ENCODE measurements at regions not wholly inside any gene's neighbourhood (a gene's known extent, or its start where the extent isn't known, plus 50 kb on each side); places are given as distances from the start of the nearest gene placed in this dataset.
A peak's percentile ranks its signal among the peaks of the same experiment; 100 is the strongest.

DNA sequence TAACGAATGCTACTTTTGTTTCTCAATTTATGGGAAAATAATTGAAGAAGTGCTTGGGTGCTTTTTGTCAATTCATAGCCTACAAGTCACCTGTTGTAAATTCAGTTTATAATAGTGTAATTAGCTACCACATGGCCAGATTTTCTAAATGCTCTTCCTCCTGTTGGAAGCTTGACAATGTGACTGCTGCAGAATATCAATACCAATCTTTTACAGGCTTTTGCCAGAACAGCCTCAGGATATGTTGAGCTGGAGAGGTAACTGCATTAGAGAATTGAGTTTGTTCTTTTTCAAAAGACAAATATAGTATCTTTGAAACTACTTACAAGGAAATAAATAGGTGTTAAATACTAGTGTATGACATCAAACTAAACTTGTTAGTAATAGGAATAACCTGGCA is 277.8 kb downstream of the POU4F1 start:
- no peak for DNase-seq

DNA sequence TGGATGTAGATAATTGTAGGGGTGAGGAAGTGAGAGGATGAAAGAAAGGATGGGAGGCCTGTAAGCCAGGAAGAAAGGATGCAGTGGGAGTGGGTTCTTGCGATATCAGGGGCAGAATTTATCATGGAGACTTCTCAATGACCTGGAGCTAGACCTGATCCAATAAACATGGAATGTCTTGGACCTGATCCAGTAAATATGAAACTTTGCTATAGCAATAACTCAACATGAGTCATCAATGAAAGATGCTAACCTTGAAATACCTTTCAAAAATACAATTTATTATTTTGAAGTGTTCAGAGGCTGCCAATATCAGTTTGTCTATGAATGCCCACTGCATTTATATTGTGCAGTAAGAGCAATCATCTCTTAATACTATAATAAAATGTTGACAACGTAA is 279.5 kb downstream of the POU4F1 start:
- DNase-seq: no peak

DNA sequence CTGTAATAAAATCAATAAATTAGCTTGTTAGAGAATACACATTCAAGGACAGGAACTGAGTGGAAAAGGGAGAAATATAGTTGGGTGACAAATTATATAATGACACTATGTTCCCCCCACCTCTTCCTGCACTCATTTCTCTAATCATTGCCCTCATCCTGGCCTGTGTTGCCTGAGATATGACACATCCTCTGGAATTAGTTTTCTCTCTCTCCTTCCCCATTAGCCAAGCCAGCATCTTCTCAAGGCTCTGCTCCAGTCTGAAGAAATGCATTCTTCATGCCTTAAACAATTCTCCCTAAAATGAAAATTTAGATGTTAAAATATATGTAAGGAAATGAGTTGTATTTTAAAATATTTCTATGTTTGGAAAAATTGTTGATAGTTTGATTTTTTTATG is 280.3 kb downstream of the POU4F1 start:
- DNase-seq: no peak

DNA sequence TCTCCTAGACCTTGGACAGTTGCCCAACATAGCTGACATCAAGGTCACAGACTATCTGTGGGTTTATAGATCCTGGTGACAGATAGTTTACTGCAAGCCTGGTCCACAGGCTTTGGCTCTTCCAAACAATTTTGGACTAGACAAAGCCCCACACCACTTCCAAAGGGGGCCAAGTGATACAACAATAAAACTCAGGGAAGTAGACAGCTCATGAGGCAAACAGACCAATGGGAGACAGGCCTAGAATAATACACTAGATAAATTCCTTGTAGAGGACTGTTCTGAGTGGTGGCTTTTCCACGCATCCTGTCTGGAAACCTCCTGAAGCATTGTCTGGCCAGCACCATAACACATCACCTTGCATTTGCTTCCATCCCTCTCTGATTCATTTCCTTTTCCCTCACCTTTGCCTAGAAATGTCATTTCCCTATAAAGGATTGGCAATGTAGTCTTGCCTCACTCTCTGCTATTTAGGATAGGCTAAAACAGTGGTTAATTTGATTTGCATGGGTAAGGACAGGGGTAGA is 284.2 kb downstream of the POU4F1 start:
- no peak for DNase-seq

DNA sequence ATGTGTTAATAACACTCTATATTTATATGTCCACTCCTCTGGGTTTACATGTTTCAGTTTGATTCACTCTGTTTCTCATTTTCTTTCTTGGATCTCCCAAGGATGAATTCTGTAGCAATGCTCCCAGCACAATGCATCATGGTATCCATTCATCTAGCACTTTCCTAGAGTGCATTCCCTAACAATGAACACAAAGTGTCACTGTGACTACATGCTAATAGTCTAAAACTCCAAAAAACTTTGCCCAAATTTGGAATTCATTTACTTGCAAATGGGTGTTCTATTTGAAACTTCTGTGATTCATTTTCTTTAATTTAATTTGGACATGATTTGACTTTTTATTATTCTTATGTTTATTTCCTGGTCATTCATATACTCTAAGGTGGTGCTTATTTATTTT is 286.3 kb downstream of the POU4F1 start:
- DNase-seq: no peak

DNA sequence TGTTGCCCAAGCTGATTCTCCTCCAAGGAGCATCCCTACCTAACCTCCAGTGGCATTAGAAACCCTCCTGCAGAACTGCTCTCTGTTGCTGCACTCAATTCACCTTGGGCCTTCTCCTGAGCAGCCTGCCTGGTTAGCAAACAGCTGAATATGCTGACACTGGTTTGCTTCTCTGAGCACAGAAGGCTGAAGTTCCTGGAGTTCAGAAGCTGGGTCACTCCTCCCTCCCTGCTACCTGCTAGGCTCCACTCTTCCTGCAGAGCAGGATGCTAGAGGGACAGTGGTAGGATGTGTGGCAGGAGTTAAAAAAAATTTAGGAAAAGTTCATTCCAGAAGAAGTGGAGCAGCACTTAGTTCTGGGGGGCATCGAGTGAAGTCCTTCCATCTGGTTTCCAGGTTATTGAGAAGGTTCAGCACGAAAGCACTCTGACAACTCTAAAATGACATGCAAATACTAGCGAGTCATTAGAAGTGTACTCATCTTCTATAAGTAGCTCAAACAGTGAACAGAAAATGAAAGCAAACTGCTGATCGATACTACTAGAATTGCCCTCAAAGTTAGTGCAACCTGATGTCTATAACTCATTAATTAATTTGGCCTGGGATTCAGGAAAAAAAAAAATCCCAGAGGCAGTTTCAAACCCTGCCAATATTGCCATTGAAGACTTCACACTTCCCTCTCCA is 293.7 kb downstream of the POU4F1 start:
- DNase-seq: no peak

DNA sequence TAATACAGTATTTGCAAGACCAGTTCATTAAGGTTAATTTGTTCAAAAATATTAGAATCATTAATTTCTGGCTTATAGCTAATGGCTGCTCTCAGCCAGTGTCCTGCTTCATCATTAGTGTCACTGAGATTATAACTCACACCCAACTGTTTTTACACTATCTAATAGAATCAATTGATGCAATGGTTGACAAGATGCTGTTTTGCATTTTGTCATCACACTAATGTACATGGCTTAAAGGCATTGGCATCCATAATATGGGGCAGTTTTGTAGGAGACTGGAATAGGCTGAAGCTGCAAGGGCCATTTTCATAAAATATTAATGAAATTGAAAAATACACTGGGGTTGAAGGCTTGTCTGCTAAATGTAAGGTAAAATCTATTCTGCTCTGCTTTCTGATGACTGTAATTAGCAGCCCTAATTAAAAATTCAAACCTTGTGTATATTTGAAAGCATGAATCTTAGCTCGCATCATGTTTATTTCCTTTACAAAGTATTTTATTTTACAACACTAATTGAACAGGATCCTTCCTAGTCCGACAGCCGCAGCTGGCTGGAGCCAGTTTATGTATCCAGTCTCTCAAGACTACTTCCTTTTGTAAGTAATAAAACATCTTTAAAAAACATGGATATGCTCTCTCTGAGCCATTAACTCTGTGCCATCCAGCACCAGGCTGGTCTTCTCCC is 296.7 kb downstream of the POU4F1 start:
- no peak for DNase-seq

DNA sequence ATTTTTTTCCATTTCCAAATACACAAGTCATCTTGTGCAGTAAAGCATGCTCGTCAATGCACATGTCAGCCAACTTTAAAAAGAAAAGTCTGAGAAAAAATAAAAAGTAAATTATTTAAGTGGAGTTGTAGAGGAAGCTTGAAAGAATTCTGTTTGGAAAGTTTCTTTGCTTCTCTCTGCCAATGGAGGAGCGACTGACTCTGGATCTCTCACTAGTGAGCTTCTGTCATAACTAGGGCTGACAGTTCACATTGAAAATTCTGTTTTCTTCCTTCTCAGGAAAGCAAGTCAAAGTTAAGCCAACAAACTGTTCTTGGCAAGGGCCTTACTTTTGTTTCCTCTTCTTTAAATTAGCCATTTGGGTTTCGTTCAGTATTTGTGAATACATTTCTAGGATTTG is 298.2 kb downstream of the POU4F1 start:
- no peak for DNase-seq

DNA sequence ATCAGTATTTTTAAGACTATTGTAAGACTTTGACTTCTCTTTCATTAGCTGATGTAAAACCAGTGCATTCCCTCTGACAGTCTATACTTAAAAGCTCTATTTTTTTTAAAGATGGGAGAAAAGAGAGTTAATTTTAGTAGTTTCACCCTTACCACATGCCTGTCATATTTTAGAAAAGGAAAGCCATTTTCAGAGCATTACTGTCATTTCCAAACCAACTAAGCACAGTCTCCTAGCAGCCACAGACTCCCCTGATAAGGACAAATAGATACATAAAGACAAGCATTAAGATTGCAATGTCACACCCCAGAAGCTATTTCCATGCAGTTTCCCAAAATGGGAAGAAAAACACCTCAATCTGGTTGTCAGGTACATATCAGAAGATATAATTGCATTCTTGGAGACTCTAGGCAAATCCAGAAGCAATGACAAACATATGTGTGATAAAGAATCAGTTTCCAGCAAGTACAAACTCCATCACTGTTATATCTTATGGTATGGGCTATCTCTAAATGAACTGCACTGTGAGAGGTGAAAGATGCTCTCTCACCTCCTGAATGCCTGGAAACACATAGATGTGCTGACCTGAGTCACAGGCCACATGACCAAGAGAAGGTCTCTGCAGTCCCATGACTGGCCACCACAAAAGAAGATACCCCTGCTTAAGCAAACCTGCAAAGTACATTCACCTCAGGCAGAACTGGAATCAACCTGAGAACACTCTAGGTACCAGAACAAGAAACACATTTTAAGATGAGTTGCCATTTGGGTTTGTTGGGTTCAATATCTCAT is 303.3 kb downstream of the POU4F1 start:
- DNase-seq: peak; percentile 17

DNA sequence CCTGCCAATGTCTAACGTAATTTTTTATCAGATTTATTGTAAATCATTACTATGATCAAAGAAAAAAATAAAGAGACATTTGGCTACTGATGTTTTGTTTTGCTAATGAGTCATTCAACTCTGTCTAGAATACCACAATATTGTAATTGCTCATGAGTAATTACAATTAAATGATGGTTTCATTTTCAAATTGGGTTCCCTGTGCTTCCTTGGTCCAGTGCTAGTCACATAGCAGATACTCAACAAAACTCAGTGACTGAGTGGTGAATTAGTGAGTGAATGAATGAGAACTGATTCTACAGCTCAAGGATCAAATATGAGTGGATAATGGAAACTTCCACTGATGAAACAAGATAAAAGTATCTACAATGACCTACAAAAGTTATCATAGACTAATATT is 304.7 kb downstream of the POU4F1 start:
- peak; percentile 19 for DNase-seq

DNA sequence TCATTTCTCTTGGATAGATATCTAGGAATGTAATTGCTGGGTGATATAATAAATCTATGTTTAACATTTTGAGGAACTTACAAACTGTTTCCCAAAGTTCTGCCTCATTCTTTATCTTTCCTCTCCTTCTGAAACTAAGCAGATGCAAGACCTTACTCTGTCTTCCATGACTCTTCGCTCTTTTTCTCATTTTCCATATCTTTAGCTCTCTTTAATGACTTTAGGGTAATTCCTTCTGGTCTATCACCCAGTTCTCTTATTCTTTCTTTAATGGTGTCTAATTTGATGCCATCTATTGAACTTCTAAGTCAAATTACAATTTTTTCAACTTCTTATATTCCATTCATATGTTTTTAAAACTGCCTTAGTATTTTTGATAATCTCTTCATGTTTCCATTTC is 316.6 kb downstream of the POU4F1 start:
- no peak for DNase-seq

DNA sequence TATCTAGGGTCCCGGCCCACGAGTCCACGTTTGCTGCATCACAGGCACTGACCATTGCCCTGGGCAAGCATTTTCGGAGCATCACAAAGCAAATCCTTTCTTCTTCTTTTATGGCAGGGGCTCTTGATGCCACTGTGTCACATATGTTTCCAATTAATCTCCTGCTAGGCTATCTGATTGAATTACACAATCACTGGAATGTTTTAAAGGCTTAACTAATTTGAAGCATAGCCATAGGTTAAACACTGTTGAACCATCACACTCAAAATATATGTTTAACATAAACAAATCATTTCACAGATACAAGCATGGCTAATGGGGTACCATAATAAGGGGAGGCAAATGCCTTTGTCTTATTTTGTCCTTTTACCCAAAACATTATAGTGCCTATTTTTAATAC is 338.3 kb downstream of the POU4F1 start:
- DNase-seq: no peak

DNA sequence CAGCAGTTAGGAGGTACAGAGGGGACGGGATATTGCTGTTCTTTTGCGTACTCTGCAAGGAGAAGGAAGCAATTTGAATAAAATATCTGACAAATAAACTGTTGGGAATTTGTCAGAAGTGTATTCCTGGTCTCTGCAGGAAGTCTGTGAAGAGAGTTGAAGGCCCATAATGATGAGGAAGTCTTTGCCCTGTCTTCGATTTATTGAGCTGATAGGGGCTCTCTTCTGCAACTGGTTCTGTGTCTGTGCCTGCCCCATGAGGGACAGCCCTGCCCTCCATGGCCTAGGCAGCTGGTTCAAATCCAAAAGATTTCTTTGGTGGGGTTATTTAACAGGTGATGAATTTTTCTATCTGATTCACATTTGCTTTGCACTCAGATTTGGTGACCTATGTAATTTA is 339.7 kb upstream of the EDNRB start:
- DNase-seq: no peak

DNA sequence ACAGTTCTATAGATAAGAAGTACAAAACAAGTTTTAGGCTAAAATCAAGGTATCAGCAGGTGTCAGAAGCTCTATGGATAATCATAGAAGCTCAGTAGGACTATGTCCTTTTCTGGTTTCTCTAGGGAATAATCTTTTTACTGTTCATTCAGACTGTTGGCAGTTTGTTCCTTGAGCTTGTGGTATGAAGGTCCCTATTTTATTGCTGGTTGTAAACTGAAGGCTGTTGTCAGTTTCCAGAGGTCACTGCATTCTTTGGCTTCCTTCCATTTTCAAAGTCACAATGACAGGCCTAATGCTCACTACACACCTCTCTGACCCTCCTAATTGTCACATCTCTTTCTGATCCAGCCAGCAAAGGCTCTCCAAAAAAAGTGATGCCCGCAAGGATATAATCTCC is 337.9 kb upstream of the EDNRB start:
- no peak for DNase-seq

DNA sequence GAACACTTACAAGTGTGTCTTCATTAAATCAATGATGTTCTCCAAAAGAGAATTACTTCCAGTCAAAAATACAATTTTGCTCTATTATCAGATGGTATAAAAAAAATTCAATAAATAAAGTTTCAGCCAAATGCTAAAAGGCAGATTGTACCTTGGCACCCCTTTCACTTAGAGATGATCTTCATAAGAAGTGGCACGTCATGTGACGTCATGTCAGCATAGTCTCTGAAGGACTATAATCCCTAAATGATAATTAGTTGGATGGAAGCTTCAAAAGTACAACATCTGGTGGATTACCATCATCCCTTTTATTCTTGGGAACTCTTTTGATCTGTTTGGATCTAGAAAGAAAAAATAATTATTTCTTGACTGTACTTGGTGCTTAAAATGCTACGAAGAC is 335.5 kb upstream of the EDNRB start:
- DNase-seq: no peak

DNA sequence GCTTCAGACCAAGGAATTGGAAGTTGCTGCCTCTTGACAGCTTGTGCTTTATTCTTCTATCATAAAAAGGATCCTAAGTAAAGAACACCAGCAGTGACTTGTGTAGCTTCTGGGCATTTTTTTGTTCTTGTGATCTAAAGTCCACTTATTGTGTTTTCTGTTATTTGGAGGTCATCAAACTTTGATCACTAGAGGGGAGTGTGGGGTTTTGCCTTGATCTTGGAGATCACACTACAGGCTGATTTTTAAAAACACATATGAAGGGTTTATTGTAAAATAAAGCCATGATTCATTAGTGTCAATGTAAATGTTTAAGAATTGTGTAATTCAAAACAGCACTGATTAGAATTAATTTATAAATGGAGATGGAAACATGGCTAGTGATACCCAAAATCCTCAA is 328.7 kb upstream of the EDNRB start:
- no peak for DNase-seq

DNA sequence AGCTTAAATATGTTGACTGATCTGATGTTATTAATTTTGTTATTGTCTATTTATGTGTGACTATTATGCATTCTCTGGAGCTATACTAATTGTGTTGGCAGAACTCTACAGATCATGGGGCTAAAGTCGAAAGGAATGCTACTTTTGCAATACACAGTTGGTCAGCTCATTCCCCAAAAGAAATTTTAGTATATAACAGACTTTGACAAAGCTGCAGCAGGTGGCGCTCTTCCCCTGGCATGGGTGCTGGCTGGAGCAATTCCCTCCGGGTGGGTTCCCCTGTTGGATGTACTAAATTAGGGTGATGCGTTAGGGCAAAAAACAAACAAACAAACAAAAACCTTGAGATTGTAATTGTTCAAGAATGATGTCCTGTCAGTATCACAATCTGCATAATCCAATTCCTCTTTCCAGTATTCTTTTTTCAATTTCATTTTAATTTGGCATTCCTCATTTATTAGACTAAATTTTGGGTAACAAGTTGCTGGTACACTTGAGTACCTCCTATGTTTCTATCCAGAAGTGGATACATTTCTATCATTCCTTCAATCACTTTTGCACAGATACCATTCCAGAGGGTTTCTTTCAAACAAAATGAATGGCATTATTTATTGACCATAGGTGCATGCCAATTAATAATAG is 322.8 kb upstream of the EDNRB start:
- peak; percentile 34 for DNase-seq

DNA sequence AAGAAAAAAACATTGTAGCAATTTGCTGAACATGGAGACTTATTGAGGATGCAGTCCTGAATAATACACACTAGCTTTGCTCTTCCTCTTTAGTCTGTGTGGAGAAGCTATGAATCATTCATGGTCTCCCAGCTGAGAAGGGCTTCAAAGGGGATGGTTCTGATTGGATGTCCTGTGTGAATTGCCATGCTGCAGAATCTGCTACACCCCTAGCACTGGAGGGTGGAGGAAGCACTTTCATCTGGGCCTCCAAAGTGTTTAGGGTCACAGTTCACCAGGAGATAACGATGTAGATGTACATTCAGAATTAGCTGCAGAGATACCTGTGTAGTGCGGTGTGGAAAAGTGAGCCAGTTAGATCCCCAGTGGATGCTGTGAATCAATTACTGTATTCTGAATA is 321.1 kb upstream of the EDNRB start:
- no peak for DNase-seq

DNA sequence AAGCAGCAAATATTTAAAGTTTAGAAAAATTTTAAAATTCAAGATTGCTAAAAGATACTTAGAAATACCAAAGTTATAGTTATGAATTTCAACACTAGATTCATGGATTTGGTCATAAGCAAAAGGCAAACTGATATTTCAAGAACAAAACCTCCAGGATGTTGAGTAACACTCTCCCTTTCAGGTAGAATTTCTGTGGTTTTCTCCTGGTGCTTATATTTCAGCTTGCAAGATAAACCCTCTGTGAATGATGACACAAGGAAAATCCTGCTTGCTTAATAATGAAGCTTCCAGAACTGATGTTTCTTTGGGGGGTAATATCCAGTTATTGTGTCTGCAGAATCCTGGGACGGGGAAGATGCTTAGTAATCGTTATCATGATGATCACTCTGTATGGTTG is 320.3 kb upstream of the EDNRB start:
- DNase-seq: no peak

DNA sequence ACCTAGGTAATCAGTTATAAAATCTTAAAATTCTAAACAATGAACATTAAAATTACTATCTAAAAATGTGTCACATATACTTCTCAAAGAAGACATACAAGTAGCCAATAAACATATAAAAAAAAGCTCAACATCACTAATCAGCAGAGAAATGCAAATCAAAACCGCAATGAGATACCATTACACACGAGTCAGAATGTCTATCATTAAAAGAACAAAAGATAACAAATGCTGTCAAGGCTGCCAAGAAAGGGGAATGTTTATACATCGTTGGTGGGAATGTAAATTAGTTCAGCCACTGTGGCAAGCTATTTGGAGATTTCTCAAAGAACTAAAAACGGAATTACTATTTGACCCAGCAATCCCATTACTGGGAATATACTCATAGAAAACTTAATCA is 310.3 kb upstream of the EDNRB start:
- no peak for DNase-seq

DNA sequence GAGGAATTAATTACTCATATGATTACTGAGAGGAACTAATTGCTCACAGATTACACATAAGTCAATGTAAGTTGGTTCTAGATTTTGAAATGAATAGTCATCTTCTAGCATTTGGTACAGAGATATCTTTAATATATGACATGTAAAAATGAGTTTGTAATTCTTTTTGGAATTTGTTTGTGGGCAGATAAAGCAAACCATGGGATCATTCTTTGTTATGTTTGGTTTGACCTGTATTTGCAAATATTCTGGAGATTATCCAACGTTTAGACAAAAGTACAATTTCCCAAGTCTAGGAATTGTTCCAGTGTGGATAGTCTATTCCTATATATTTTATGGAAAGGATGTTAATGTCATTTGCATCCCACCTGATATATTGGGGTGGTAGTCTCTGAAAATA is 309.6 kb upstream of the EDNRB start:
- DNase-seq: no peak

DNA sequence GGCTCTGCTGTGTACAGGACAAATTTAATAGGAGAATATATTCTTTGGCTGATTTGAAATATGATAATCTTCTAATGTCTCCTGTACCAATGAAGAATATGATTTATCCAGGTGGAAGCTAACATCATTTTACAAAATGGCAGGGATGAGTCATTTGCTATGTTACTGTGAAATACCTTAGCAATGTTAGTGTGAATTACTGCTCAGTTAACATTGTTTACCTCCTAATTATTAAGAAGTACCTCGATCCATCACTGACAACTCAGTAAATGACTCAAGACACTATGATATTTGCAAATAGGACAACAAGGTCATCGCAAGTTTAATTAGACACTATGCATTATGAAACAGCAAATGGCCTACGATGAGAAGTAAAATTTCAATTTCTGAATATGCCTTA is 309.1 kb upstream of the EDNRB start:
- no peak for DNase-seq

DNA sequence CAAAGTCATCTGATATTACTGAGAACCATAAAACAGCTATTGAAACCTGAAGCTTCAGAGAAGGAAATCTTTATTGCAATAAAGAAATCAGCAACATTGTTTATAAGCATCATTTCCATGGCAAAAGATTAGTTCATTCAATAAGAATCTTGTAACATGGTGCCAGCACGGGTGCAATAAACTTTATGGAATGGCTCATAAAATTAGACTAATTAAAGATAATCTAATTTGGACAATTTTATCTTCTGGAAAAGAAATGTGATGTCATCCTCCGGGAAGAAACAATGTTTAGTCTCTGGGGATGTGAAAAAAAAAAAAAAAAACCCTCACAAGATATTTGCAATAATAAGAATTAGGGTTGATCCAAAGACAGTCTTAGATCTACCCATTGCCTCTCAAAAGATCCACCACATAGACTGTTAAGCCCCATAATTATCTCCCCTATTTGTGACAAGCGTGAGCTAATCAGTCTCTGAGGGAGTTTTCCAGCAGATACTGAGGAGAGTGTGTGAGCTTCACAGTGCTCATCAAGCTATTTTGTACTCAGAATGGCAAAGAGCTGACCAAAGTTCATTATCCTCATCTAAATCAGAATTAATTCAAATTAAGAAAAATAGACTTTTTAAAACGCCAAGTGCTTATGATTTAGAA is 297.0 kb upstream of the EDNRB start:
- no peak for DNase-seq

Data from activated CD4-positive, alpha-beta T cell treated with anti-CD3 and anti-CD28 coated beads, Interleukin-10, Interleukin-2, amounts not matched to agents 100 ng/mL and 50 ng/mL, durations not matched to agents 16 hours and 8 hours (primary cell).